ENCODE measurements at regions not wholly inside any gene's neighbourhood (a gene's known extent, or its start where the extent isn't known, plus 50 kb on each side); places are given as distances from the start of the nearest gene placed in this dataset.
"Not testable (repeated sequence)": the region's sequence is repeated elsewhere in the genome, so short reads cannot be mapped to it uniquely, and the experiment has no call there.

- no peak for DNase-seq
Observed at GRCh38 chr3:177482048-177482691, 284.9 kb upstream of the TBL1XR1 start.

GRCh38 chr3:177483182-177483967 lies 286.1 kb upstream of the TBL1XR1 start:
- no peak for DNase-seq

GRCh38 chr3:177484206-177484605 lies 286.9 kb upstream of the TBL1XR1 start:
- no peak for DNase-seq

- no peak for DNase-seq
Observed at GRCh38 chr3:177484926-177485325, 287.6 kb upstream of the TBL1XR1 start.

- DNase-seq = no peak
Observed at GRCh38 chr3:177487635-177488186, 290.4 kb upstream of the TBL1XR1 start.

GRCh38 chr3:177488740-177489139 lies 291.5 kb upstream of the TBL1XR1 start:
- DNase-seq = no peak

GRCh38 chr3:177490626-177491025 lies 293.3 kb upstream of the TBL1XR1 start:
- no peak for DNase-seq

GRCh38 chr3:177491296-177492032 lies 294.2 kb upstream of the TBL1XR1 start:
- no peak for DNase-seq

GRCh38 chr3:177493091-177493490 lies 295.8 kb upstream of the TBL1XR1 start:
- no peak for DNase-seq

GRCh38 chr3:177494216-177494615 lies 296.9 kb upstream of the TBL1XR1 start:
- no peak for DNase-seq

GRCh38 chr3:177495566-177495965 lies 298.3 kb upstream of the TBL1XR1 start:
- no peak for DNase-seq

GRCh38 chr3:177498037-177498857 lies 301.0 kb upstream of the TBL1XR1 start:
- peak in 1 of 2 donors; percentile 7 for DNase-seq

- DNase-seq = not testable (repeated sequence)
Observed at GRCh38 chr3:177499039-177499438, 301.8 kb upstream of the TBL1XR1 start.

GRCh38 chr3:177499779-177500423 lies 302.6 kb upstream of the TBL1XR1 start:
- no peak for DNase-seq

- DNase-seq = no peak
Observed at GRCh38 chr3:177510693-177511216, 313.5 kb upstream of the TBL1XR1 start.

- DNase-seq = no peak
Observed at GRCh38 chr3:177512945-177513814, 315.9 kb upstream of the TBL1XR1 start.

- no peak for DNase-seq
Observed at GRCh38 chr3:177513815-177514610, 316.7 kb upstream of the TBL1XR1 start.

GRCh38 chr3:177514611-177515499 lies 317.6 kb upstream of the TBL1XR1 start:
- no peak for DNase-seq

GRCh38 chr3:177515786-177516157 lies 318.5 kb upstream of the TBL1XR1 start:
- no peak for DNase-seq
